ENCODE measurements at regions not wholly inside any gene's neighbourhood (a gene's known extent, or its start where the extent isn't known, plus 50 kb on each side); places are given as distances from the start of the nearest gene placed in this dataset.

- DNase-seq (ENCODE audit: extremely low read depth, low read depth) = no peak
- TF ChIP-seq CTCF (IDR thresholded peaks at IDR 0.05; ENCODE audit: low read depth, low read length) = no peak
Observed at GRCh38 chr22:22343581-22344296, 99.2 kb downstream of the VPREB1 start.

- no peak for TF ChIP-seq CTCF (IDR thresholded peaks at IDR 0.05; ENCODE audit: low read depth, low read length)
- DNase-seq (ENCODE audit: extremely low read depth, low read depth) = no peak
Observed at GRCh38 chr22:22344430-22344829, 99.8 kb downstream of the VPREB1 start.

GRCh38 chr22:22345781-22346180, 101.2 kb downstream of the VPREB1 start:
- DNase-seq (ENCODE audit: extremely low read depth, low read depth) = no peak
- no peak for TF ChIP-seq CTCF (IDR thresholded peaks at IDR 0.05; ENCODE audit: low read depth, low read length)

- DNase-seq (ENCODE audit: extremely low read depth, low read depth) = no peak
- no peak for TF ChIP-seq CTCF (IDR thresholded peaks at IDR 0.05; ENCODE audit: low read depth, low read length)
Observed at GRCh38 chr22:22346401-22347107, 102.0 kb downstream of the VPREB1 start.

- TF ChIP-seq CTCF (IDR thresholded peaks at IDR 0.05; ENCODE audit: low read depth, low read length) = no peak; the same call in 1 of the 2 replicates
- no peak for DNase-seq (ENCODE audit: extremely low read depth, low read depth)
Observed at GRCh38 chr22:22348127-22348814, 103.7 kb downstream of the VPREB1 start.

GRCh38 chr22:22348815-22349454, 104.3 kb downstream of the VPREB1 start:
- DNase-seq (ENCODE audit: extremely low read depth, low read depth) = no peak
- TF ChIP-seq CTCF (IDR thresholded peaks at IDR 0.05; ENCODE audit: low read depth, low read length) = no peak

Measured in AG09319 (cell line).